Spleen (tissue), 7 donors: ENCODE measurements at regions not wholly inside any gene's neighbourhood (a gene's known extent, or its start where the extent isn't known, plus 50 kb on each side); places are given as distances from the start of the nearest gene placed in this dataset.

Experiments used
- POLR2AphosphoS5 ChIP-seq, 3 donors: sonication (generic); formaldehyde crosslinking; IDR thresholded peaks; one replicate each; pipeline ENCODE4 v1.5.1; 2017; ENCODE audit warnings: antibody characterized with exemption in 3 of 3
- TF ChIP-seq, protein P1 (sequence below), 11 experiments: fragments of 200-600 bp in 7 of 11; fragments of 450-650 bp in 4 of 11; sonication (generic) in 4 of 11; IDR thresholded peaks in 8 of 11; conservative IDR thresholded peaks in 3 of 11; 1 replicate in 7 of 11; 2 replicates in 4 of 11; pipeline versions ENCODE4 v1.4.0 to v1.8.0; 2016 to 2021; ENCODE audit warnings: antibody characterized with exemption in 11 of 11, inconsistent platforms in 4 of 11, mild to moderate bottlenecking in 1 of 11
- donor health status: DM: no; HTN: no; CAD: no; lungs with moderate emphysema.
- donor health status: DM: no; HTN: no; CAD: no.
- donor health status: DM: no; HTN: no; CAD: no.

DNA sequence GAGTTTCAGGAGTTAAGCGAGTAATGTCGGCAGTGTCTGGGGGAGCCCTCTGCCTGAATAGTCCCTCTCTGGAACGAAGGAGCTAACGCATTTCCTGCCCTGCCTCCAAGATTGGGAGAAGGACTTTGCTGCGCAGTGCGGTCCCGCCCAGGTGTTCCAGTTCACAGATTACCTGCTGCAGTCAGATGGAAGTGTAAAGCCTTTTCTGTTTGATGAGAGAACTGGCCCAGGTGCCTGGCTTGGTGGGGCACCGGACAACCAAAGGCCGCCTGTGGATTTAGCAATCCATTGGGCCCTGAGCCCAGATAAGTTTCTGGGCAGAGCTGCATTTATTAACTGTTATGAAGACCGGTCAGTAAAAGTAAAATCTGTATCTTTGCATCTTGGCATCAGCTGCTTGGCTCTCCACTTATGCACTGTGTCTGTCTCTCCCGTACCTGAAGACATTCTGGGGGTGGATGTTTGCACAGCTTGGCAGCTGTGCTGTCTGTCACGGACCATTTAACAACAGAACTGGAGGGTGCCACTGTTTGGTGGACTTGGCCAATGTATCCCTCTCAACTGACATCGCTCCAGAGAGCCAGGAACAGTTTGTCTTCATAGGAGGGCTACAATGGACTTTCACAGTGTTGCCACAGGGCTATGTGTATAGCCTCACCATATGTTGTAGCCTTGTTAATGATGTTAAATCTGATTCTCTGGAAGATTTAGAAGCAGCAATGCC, 654.7 kb upstream of the ZWINT start:
- TF ChIP-seq, protein P1, sequence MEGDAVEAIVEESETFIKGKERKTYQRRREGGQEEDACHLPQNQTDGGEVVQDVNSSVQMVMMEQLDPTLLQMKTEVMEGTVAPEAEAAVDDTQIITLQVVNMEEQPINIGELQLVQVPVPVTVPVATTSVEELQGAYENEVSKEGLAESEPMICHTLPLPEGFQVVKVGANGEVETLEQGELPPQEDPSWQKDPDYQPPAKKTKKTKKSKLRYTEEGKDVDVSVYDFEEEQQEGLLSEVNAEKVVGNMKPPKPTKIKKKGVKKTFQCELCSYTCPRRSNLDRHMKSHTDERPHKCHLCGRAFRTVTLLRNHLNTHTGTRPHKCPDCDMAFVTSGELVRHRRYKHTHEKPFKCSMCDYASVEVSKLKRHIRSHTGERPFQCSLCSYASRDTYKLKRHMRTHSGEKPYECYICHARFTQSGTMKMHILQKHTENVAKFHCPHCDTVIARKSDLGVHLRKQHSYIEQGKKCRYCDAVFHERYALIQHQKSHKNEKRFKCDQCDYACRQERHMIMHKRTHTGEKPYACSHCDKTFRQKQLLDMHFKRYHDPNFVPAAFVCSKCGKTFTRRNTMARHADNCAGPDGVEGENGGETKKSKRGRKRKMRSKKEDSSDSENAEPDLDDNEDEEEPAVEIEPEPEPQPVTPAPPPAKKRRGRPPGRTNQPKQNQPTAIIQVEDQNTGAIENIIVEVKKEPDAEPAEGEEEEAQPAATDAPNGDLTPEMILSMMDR (IDR thresholded peaks at IDR 0.05 in 8 of 11, conservative IDR thresholded peaks at IDR 0.05 in 3 of 11) = no peak
- no peak for TF ChIP-seq POLR2AphosphoS5 (IDR thresholded peaks at IDR 0.05)
